Peyer's patch (tissue), 4 donors: ENCODE measurements at regions not wholly inside any gene's neighbourhood (a gene's known extent, or its start where the extent isn't known, plus 50 kb on each side); places are given as distances from the start of the nearest gene placed in this dataset.

Experiments used
- POLR2A ChIP-seq, 2 donors: fragments of 450-650 bp; IDR thresholded peaks; one replicate each; pipeline ENCODE4 v1.5.1; 2017; ENCODE audit warnings: antibody characterized with exemption in 2 of 2, mild to moderate bottlenecking in 2 of 2, moderate library complexity in 2 of 2
- TF ChIP-seq, protein P1 (sequence below), 6 experiments: fragments of 450-650 bp in 4 of 6; fragments of 200-600 bp in 2 of 6; sonication (generic) in 1 of 6; IDR thresholded peaks; one replicate each; pipeline ENCODE4 v1.5.1; 2017 to 2019; ENCODE audit warnings: antibody characterized with exemption in 6 of 6, mild to moderate bottlenecking in 3 of 6, moderate library complexity in 1 of 6

DNA sequence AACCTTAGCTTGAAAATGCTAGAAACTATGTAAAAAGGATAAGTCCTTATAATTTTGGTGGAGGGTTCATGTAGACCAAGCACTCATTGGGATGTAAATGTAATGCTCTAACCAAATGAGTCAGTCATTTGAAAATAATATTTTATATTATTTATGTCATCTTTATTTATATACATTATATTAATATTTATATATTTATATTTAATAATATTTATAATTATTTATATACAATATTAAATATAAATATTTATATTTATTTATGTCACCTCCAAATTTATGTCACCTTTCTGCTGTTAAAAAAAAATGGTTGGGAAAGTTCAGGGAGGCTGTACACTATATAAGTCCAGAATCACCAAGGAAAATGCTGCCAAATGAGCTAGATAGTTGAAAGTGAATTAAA is 254.3 kb downstream of the FIGN start:
- TF ChIP-seq, protein P1, sequence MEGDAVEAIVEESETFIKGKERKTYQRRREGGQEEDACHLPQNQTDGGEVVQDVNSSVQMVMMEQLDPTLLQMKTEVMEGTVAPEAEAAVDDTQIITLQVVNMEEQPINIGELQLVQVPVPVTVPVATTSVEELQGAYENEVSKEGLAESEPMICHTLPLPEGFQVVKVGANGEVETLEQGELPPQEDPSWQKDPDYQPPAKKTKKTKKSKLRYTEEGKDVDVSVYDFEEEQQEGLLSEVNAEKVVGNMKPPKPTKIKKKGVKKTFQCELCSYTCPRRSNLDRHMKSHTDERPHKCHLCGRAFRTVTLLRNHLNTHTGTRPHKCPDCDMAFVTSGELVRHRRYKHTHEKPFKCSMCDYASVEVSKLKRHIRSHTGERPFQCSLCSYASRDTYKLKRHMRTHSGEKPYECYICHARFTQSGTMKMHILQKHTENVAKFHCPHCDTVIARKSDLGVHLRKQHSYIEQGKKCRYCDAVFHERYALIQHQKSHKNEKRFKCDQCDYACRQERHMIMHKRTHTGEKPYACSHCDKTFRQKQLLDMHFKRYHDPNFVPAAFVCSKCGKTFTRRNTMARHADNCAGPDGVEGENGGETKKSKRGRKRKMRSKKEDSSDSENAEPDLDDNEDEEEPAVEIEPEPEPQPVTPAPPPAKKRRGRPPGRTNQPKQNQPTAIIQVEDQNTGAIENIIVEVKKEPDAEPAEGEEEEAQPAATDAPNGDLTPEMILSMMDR (IDR thresholded peaks at IDR 0.05): no peak
- TF ChIP-seq POLR2A (IDR thresholded peaks at IDR 0.05): no peak
